Upper lobe of left lung (tissue), 6 donors: ENCODE measurements at regions not wholly inside any gene's neighbourhood (a gene's known extent, or its start where the extent isn't known, plus 50 kb on each side); places are given as distances from the start of the nearest gene placed in this dataset.
A peak's percentile ranks its signal among the peaks of the same experiment; 100 is the strongest.

Experiments used
- ATAC-seq, 2 donors: fragments of 200-7000 bp; cut with Tn5 transposase; one replicate each; pipeline ENCODE4 v1.9.1; 2022; ENCODE audit warnings: mild to moderate bottlenecking in 2 of 2, moderate library complexity in 2 of 2; ENCODE audit not compliant: low FRiP score in 2 of 2
- DNase-seq, 2 donors: peaks; one replicate each; pipeline ENCODE4 v3.0.0-alpha.2; 2019 to 2020
- H3K27ac ChIP-seq, 4 donors: fragments of 200-600 bp; sonication (generic); one replicate each; pipeline ENCODE4 v1.5.1; 2016 to 2019
- H3K27me3 ChIP-seq, 4 donors: fragments of 200-600 bp; sonication (generic); one replicate each; pipeline ENCODE4 v1.5.1; 2017 to 2019
- H3K36me3 ChIP-seq, 4 donors: fragments of 200-600 bp; sonication (generic); one replicate each; pipeline ENCODE4 v1.5.1; 2016 to 2019
- H3K4me1 ChIP-seq, 4 donors: fragments of 200-600 bp; sonication (generic); one replicate each; pipeline ENCODE4 v1.5.1; 2018 to 2019
- H3K4me3 ChIP-seq, 4 donors: fragments of 200-600 bp; sonication (generic); one replicate each; pipeline ENCODE4 v1.5.1; 2017 to 2019; ENCODE audit warnings: mild to moderate bottlenecking in 2 of 4, moderate library complexity in 1 of 4
- H3K9me3 ChIP-seq, 4 donors: fragments of 200-600 bp; sonication (generic); one replicate each; pipeline ENCODE4 v1.5.1; 2018 to 2019
- CTCF ChIP-seq, 6 experiments: fragments of 450-650 bp in 4 of 6; fragments of 200-600 bp in 2 of 6; sonication (generic) in 2 of 6; IDR thresholded peaks; one replicate each; pipeline ENCODE4 v1.5.1; 2016 to 2019; ENCODE audit warnings: antibody characterized with exemption in 6 of 6
- EP300 ChIP-seq, 4 donors: sonication (generic); formaldehyde crosslinking; IDR thresholded peaks; one replicate each; pipeline ENCODE4 v1.5.1; 2017; ENCODE audit warnings: antibody characterized with exemption in 4 of 4, control low read depth in 2 of 4
- POLR2A ChIP-seq, 4 donors: fragments of 450-650 bp; IDR thresholded peaks; one replicate each; pipeline ENCODE4 v1.5.1; 2016 to 2017; ENCODE audit warnings: antibody characterized with exemption in 4 of 4, mild to moderate bottlenecking in 2 of 4
- POLR2AphosphoS5 ChIP-seq, 2 donors: sonication (generic); formaldehyde crosslinking; IDR thresholded peaks; one replicate each; pipeline ENCODE4 v1.5.1; 2017; ENCODE audit warnings: antibody characterized with exemption in 2 of 2
- WGBS, 2 donors: methylation state at CpG; one replicate each; pipeline ENCODE4 v1.1.5; 2017 to 2018; 5-methylcytosine and 5-hydroxymethylcytosine counted together
- donor health status: DM: no; HTN: no; CAD: no; lungs with moderate emphysema.
- donor health status: DM: no; HTN: yes; CAD: no; lungs with severe emphysema.

- 75 to 86% methylated on average over 5 of the region's 5 CpGs for WGBS, 2 donors
These were observed 369.8 kb upstream of the PDE4D start for GRCh38 chr5:60263346-60263745.

DNA sequence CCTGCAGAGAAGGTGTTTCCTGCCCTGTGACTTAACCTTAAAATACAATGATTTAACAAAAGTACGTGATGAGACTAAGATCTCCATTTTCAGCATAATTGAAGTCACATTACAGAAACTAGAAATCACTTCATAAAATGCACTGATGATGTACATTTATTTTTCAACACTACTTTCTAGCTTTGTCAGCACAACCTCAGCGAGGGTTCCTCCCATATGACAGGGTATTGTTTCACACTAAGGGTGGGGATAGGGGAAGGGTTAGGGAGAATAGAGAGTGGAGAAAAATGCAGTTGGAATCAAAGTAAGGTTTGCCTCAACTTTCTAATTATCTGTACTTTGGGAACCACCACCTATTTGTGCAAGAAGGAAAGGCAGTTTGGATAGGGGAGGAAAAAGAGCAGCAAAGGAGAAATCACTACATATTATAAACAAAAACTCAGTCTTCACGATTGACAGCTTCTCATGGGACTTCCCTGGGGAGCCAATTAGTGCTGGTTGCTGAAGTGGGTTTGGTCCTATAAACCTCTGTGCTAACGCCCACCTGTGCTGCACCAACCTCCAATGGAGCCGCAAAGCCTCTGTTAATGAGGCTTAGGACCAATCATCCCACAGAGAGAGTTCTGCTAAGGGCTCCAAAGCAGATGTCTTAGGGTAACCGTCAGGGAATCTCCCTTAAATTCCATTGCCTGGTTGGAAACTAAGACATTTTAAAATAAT lies 369.2 kb upstream of the PDE4D start:
- 76 to 84% methylated on average over 6 of the region's 6 CpGs for WGBS, 2 donors
- no peak for DNase-seq
- no peaks in the 10 kb centered on the region for H3K27me3 ChIP-seq
- H3K4me3 ChIP-seq: no peak overlapping the region
- no peak overlapping the region for H3K27ac ChIP-seq
- H3K4me1 ChIP-seq: peaks cover 0 to 4% (median 0%) of the 10 kb centered on the region in 4 donors
- no peaks in the 10 kb centered on the region for H3K9me3 ChIP-seq
- TF ChIP-seq CTCF (IDR thresholded peaks at IDR 0.05): no peak
- TF ChIP-seq POLR2AphosphoS5 (IDR thresholded peaks at IDR 0.05): no peak
- H3K36me3 ChIP-seq: no peaks in the 10 kb centered on the region
- ATAC-seq: no peak

More at GRCh38 chr5:60263346-60263745, 369.8 kb upstream of the PDE4D start:
- Histone ChIP-seq H3K27me3 (no peaks in the 10 kb centered on the region), H3K4me1 (no peaks in the 10 kb centered on the region), H3K4me3 (no peak overlapping the region), H3K27ac (no peak overlapping the region), H3K36me3 (no peaks in the 10 kb centered on the region), H3K9me3 (no peaks in the 10 kb centered on the region)
- DNase-seq (no peak), ATAC-seq (no peak)
- no peak for TF ChIP-seq POLR2AphosphoS5 (IDR thresholded peaks at IDR 0.05)
- TF ChIP-seq CTCF (IDR thresholded peaks at IDR 0.05): no peak
- TF ChIP-seq EP300 (IDR thresholded peaks at IDR 0.05): no peak
- TF ChIP-seq POLR2A (IDR thresholded peaks at IDR 0.05): no peak

- Histone ChIP-seq H3K9me3 (no peaks in the 10 kb centered on the region), H3K27me3 (no peaks in the 10 kb centered on the region), H3K36me3 (no peaks in the 10 kb centered on the region), H3K4me3 (no peak overlapping the region), H3K4me1 (peaks cover 0 to 7% (median 0%) of the 10 kb centered on the region in 4 donors), H3K27ac (no peak overlapping the region)
- TF ChIP-seq CTCF (IDR thresholded peaks at IDR 0.05): no peak
- TF ChIP-seq POLR2AphosphoS5 (IDR thresholded peaks at IDR 0.05): no peak
- no peak for TF ChIP-seq EP300 (IDR thresholded peaks at IDR 0.05)
- TF ChIP-seq POLR2A (IDR thresholded peaks at IDR 0.05): no peak
- DNase-seq (no peak), ATAC-seq (no peak)
- WGBS, 2 donors: 95 to 96% methylated on average over 1 of the region's 1 CpG
These were observed 368.2 kb upstream of the PDE4D start for GRCh38 chr5:60261732-60262131.

- no peak for ATAC-seq
- 73 to 84% methylated on average over 1 of the region's 1 CpG for whole genome bisulfite sequencing, 2 donors
These were observed 367.1 kb upstream of the PDE4D start for GRCh38 chr5:60260658-60261057.

DNA sequence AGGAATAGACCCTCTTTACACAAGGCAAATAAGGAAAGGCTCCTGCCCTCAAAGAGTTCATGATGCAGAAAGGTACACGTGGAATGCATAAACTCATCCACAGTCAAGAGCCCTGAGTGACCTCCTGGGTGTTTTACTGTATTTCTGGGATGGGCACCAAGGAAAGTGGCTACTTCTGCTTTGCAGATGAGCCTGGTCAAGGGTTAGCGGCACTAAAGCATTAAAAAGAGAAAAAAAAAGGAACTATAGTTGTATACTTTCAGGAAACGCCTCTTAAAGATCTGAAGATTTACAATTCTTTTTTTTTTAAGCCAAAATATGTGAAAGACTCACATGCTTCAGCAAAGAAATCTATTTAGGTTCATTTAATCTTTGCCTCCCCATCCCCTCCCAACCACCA lies 366.2 kb upstream of the PDE4D start:
- Histone ChIP-seq H3K9me3 (no peaks in the 10 kb centered on the region), H3K36me3 (no peaks in the 10 kb centered on the region), H3K4me3 (no peak overlapping the region), H3K27me3 (no peaks in the 10 kb centered on the region), H3K4me1 (peaks cover 0 to 7% (median 0%) of the 10 kb centered on the region in 4 donors), H3K27ac (no peak overlapping the region)
- DNase-seq (no peak), ATAC-seq (peak in 1 of 2 donors; percentile 67)
- WGBS, 2 donors: 61 to 67% methylated on average over 3 of the region's 3 CpGs
- TF ChIP-seq CTCF (IDR thresholded peaks at IDR 0.05) (no peak), POLR2AphosphoS5 (IDR thresholded peaks at IDR 0.05) (no peak), EP300 (IDR thresholded peaks at IDR 0.05) (no peak), POLR2A (IDR thresholded peaks at IDR 0.05) (no peak)

More at GRCh38 chr5:60260658-60261057, 367.1 kb upstream of the PDE4D start:
- no peak overlapping the region for H3K4me3 ChIP-seq
- no peak for TF ChIP-seq EP300 (IDR thresholded peaks at IDR 0.05)
- TF ChIP-seq POLR2A (IDR thresholded peaks at IDR 0.05): no peak
- DNase-seq: no peak
- H3K27ac ChIP-seq: no peak overlapping the region
- H3K9me3 ChIP-seq: no peaks in the 10 kb centered on the region
- H3K36me3 ChIP-seq: no peaks in the 10 kb centered on the region
- H3K27me3 ChIP-seq: no peaks in the 10 kb centered on the region
- H3K4me1 ChIP-seq: peaks cover 0 to 7% (median 0%) of the 10 kb centered on the region in 4 donors
